HG03280 (cell line): ENCODE measurements at regions not wholly inside any gene's neighbourhood (a gene's known extent, or its start where the extent isn't known, plus 50 kb on each side); places are given as distances from the start of the nearest gene placed in this dataset.

Experiments used
- ATAC-seq: cut with Tn5 transposase; IDR thresholded peaks from one replicate; pipeline ENCODE4 v1.9.1; 2021; ENCODE audit warnings: mild to moderate bottlenecking, moderate library complexity; ENCODE audit not compliant: unreplicated experiment

DNA sequence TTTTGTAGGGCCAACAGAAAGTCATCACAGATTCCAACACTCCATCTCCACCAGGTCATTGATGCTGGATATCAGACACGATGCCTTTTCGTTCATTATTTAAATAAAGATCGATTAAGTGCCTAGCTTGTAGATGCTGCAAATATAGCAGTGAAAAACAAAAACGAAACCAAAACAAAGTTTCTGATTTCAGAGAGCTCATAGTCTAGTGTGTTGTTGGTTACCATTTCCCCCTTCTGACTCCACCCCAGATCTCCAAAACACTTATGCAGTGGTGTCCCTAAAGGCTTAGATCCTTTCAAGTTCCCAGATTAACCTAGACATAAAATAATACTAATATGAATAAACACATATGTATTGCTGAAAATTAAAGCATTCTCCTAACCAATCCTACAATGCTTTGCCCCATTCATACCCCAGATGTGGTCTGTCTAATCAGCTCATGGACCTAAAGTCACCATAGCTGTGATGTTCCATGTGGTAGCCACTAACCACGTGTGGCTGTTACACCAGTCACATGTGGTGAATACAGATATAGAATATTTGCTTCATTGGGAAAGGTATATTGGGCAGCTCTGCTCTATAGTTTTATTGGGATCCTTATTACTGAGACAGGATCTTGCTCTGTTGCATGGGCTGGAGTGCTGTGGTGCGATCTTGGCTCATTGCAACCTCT, 787.2 kb downstream of the TDRD15 start:
- no peak for ATAC-seq

DNA sequence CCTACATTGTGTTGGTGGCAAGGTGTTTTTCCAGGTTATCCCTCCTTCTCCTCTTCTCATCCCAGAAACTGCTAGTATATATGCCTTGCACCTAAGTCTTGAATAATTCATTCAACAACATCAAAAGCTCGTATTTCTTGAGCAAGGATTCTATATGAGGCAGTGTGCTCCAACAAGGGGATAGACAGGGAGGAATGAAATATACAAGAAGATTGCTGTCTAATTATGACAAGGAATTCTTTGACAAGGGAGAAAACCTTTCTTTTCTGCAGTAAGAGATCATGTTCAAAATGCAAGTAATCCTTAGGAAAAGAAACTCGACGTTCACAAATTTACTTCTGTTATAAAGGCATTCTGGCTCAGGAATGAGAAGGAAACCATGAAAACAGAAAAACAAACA, 788.6 kb downstream of the TDRD15 start:
- ATAC-seq, result no peak

DNA sequence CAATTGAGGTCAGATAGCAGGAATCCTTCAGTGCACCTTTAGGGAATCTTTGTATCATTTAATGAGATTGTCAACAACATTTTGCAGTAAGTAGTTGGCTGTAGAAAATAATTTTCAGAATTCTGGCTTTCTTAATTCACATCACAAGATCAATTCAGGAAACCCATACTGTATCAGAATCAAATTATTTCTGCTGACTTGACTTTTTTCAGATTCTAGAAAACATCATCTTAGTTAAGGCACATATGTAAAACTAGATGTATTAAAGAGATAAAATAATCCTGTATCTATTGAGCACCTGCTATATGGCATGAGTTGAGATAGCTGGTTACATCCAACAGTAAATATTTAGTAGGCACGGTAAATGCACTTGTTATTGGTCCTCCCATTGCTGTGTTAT, 791.4 kb downstream of the TDRD15 start:
- ATAC-seq, result no peak

DNA sequence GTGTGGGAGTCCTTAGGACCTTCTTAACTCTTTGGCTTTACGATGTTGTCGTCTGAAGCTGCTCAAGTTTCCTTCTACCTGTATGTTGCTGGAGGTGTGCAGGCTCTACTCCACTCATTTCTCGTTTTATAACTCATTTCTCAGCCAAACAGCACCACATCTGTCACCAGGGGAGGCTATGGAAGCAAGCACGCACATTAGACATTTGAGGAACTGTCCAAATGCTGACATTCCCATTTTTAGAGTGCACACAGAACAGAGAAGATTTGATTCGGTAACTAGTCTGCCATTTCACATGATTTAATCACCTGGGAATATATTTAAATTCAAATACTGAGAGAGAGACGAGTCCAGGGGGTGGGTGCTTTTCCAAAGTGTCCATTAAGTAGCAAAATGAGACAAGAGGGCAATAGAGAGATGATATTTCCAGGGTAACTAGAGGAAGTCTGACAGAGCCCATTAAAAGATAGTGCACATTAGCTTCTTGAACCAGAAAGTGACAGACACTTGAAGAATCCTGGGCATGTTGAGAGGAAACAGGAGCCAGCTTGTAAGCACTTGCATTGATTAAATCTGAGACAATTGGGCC, 793.3 kb downstream of the TDRD15 start:
- ATAC-seq, result no peak

DNA sequence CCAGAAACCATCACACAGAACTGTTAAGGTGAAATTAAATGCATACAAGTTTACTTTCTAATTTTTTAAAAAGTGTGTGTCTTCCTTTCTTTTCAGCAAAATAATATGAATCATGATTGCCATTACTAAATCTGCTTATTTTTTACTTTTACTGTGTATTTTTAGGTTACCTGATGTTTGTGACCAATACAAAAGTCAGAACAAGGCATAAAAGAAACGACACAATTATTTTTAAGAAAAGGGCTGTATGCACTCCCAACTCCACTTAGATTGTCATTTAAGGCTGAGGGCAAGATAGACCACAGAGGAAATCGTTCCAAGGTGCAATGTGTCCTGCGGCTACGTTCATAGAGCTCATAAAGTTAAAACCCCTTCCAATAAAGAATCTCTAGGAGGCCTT, 797.0 kb downstream of the TDRD15 start:
- ATAC-seq, result no peak

DNA sequence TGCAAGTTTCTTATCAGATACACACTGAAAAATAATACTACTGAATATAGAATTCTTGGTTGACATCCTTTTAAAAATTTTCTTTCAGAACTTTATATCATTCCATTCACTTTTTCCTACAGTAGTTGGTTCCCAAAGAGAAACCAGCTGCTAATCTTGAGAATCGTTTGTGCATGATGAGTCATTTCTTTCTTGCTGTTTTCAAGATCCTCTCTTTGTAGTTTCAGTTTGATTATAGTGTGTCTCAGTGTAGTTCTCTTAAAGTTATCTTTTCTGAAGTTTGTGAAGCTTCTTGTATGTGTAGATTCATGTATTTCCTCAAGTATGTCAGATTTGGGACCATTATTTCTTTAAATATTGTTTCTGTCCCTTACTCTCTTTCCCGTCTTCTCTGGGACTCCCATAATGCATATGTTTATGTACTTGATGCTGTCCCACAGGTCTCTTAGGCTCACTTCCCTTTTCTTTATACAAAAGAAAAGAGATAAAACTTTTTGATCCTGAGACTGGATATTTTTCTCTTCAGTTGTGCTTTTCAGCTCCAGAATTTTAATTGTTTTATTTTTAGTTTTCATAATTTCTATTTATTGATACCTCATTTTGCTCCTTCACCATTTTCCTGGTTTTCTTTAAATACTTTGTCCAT, 801.0 kb downstream of the TDRD15 start:
- ATAC-seq, result peak; percentile 49

DNA sequence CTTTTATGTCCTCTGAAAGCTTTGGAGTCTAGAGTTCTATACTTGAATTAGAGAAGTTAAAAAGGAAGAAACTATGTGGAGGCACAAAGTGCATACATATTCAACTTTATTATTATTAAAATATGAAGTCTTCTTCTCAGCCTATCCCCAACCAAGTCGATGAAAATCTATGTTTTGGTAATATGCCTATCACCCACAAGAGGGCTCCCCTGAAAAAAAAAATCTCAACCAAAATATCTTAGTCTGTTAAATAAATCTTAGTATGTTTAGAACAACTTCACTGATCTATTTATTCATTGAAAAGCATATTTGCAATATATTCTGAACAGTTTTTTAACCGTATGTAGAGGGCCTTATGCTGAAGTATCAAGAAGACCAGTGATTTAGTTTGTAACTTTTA, 804.5 kb downstream of the TDRD15 start:
- no peak for ATAC-seq

DNA sequence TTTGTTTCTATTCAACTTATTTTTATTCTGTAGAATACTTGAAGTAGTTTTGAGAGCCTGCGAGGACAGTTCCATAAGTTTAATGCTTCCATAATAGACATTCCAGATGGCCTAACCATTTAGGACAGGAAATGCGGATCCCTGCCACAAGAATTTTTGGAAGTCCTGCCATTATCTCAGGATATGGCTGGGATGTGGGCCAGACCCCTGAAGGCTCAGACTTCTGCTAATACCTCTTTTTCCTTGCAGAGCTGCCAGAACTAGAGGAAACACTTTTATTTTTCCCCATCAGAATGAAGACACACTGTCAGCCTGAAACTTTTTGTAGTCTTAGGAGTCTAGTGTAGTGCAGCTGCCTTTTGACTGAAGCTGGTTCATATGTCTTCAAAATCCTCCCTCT, 806.5 kb downstream of the TDRD15 start:
- no peak for ATAC-seq

DNA sequence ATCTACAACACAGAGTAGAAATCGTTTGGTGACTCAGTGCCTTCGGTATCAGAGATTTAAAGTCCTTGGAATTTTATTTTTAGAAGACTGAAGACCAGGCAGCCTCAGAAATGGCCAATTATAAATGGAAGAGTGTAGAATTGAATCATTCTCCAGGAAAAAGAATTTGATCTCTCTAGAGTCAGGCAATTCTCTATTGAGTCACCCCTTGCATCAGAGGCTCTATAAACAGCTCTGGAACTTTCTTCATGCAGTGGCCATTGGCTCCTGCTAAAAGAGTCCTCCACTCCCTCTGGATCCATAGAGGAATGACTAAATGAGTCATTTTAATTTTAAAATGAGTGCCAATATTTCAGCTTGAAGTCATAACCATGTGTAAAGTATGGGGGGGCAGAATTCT, 816.2 kb downstream of the TDRD15 start:
- no peak for ATAC-seq

DNA sequence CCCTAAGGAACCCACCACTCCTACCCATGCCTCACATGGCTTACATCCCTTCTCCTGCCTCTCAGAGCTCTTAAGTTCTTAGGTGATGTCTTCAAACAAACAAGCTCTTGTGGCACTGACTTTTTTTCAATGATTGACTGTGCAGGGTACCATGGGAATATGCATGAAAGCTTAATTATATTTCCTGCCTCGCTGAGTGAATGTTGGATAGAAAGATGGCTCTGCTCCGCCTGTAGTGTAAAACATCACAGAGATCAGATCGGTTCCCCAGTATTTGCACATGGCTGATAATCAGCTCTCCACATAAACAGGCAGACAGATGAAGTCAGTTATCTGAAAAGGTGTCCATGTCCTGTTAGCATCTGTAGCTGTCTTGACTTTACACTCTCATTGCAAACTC, 820.8 kb downstream of the TDRD15 start:
- no peak for ATAC-seq

DNA sequence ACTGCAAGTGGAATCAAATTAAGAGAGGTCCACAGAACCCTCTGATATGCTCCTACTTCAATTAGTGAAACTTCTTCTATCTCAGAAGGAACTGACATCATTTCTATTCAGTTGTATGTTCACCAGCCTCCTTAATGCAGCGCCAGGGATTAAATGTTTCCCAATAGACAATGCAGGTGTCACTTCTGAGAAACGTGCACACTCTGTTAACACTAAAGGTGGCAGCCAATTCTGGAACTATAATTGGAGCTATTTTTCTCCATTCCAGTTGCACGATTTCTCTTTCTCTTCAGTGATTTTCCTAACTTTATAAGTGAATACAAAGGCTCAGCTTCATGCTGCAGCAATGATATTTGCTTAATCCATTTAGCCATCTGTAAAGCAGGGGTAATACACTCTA, 821.9 kb downstream of the TDRD15 start:
- no peak for ATAC-seq

DNA sequence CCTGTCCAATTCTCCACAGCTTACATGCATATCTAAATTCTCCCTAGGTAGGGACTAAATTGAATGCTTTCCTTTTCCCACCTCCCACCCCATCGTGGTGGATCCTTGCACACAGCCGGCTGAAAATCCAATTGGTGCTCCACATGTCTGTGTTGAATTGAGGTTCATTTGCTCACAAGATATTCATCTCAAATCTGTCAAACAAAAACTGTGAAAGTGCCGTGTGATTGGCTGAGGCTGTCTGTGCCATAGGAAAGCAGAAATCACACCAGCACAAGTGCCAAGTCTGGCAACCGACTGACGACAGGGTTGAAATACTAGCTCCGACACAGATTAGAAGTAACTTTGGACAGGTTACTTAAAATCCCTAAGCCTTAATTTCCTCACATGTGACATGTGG, 823.3 kb downstream of the TDRD15 start:
- no peak for ATAC-seq

DNA sequence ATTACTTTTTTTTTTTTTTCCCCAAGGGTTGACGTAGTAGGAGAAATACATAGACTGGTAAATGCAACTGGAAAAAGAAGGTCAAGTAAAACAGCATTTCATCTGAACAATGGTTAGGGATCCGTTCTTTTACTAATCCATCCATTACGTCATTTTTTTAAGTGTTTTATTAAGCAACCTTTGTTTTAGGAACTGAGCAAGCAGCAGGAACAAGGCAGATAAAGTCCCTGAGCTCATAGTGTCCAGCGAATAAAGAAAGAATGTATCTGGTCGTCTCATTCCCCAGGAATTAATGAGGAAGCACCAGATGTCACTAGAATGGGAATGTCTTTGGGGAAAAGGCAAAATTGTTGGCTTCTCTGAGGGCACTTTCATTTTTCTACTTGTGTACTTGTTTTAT, 842.4 kb downstream of the TDRD15 start:
- no peak for ATAC-seq

DNA sequence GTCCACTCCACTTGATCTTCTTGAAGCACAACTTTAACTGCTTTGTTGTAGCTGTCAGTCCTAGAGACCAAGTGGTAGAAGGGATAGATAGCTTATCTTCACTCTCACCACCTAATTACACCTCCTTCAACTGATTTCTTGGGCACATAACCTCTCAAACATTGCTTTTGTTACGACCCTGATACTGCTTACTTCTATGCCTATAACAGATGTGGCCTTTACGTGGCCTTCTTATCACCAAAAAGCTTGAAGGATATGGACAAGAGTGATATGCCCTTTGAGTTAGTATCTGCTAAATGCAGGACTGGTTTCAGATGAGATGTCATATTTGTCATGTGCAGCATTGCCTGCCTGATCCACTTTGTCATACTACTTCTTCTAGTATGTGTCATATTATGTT, 847.2 kb downstream of the TDRD15 start:
- ATAC-seq, result no peak

DNA sequence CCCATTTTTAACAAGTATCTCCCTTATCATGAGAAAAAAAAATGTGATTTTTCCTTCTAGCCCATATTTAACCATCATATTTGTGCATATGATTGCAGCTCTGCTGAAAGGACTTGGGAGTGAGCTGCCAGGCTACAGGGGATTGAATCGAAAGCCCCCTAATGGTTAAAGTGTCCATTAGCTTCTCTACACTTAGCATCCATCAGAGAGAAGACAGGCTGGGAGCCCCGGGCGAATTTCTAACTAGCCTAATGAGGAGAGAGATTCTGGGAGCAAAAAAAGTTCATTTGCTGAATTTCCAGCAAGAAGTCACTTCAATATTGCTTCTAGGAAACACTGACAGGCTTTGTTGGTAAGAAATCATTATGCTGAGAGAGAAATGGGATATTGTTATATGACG, 848.8 kb downstream of the TDRD15 start:
- no peak for ATAC-seq

DNA sequence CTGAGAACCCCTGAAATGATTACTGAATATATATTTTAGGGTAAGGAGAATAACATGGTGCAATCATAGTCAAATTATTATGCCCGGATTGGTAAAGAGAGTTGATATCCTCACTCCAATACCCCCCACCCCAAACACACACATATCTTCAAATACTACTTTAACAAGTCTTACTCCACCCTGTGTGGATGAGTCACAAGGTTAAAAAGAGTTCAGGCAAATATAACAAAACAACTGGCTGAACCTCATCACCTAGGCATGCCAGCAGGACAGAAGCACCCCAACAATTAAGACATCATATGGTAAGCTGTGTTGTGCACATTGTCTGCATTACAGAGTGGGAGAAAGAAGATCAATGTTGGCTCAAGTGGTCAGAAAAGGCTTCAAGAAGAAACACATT, 857.4 kb downstream of the TDRD15 start:
- ATAC-seq, result no peak

DNA sequence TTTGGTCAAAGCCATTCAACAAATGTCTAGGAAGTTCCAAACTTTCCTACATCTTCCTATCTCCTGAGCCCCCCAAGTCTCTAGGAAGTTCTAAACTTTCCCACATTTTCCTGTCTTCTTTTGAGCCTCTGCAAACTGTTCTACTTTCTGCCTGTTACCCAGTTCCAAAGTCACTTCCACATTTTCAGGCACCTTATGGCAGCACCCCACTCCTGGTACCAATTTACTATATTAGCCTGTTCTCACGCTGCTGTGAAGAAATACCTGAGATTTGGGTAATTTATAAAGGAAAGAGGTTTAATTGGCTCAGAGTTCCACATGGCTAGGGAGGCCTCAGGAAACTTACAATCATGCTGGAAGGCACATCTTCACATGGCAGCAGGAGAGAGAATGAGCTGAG, 869.2 kb downstream of the TDRD15 start:
- no peak for ATAC-seq

DNA sequence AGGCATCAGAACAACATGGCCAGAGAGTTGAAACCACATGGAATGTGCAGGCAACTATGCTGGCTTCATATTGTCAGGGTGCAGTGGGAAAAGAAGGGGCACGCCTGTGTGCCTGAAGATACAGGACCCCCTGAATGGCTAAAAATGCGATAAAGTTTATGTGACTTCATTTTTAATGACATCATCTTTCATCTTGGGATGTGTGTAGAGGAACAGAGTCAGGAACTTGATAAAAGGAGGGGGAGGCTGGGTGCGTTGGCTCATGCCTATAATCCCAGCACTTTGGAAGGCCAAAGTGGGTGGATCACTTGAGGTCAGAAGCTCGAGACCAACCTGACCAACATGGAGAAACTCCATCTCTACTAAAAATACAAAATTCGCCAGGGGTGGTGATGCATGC, 872.6 kb downstream of the TDRD15 start:
- ATAC-seq, result no peak

DNA sequence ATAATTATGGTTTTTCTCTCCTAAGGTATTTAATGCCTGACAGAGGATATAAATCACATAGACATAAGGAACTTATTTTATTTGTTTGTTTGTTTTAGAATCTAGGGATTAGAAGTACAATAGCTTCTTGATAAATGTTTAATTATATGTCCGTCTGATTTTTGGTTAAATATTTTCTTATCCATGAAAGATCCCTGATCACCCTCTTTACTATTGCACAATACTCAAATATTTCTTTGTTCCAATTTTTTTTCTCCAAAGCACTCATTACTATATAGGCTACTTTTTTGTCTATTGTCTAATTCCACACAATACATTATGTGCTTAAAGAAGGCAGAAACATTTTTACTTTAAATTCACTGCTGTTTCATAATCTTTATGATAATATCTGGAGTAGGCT, 875.8 kb downstream of the TDRD15 start:
- ATAC-seq, result no peak

DNA sequence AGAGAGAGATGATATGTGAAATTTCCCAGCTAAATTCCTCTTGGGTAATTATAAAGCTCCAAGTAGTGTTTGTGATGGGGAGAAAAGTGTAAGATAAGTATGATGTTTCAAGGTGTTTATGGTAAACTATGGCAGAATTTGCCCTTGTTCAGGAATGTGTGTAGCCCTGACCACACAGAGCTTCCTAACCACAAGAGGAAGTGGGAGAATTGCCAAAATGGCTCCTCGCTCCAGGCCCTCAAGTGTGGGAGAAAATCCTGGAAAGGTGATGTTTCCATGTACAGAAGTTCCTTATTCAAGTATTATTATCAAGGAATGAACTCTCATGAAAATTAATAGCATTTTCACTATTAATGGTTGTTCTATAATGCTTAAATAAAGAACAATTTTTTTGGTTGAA, 878.3 kb downstream of the TDRD15 start:
- no peak for ATAC-seq

DNA sequence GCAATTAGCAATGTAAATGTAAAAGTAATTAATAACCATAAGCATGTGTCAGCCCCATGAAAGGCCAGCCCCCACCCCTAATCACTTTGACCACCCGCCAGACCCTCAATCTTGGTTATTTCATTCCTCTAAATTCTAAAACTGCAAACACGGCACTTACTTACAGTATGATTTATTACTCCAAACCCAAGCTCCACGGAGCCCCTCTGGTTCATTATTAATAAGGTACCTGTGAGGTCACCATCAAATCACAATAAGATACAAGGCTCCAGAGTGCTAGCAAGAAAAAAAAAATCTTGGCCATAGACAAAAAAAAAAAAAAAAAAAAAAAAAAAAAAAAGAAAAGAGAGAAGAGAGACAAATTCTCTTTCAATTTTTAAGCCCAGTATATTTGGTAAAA, 879.5 kb downstream of the TDRD15 start:
- ATAC-seq, result no peak

DNA sequence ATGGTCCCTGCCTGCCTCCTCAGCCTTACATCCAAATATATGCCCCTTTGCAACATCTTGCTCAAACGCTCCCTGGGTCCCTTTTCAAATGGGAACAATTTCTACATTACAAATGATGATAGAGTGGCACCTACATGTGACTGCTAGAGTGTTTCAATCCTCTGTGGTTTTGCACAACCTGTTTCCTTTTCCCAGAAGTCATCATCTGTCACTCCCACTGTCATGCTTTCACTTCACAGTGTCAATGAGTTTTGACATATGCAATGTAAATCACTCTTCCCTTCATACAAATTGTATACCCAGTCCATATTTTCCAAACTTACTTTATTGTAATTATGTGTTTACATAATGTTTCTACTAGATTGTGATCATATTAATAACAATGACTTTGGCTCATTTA, 887.3 kb downstream of the TDRD15 start:
- ATAC-seq, result no peak
